SU-DHL-6 (cell line): ENCODE measurements at regions not wholly inside any gene's neighbourhood (a gene's known extent, or its start where the extent isn't known, plus 50 kb on each side); places are given as distances from the start of the nearest gene placed in this dataset.

Experiments
- H2AFZ ChIP-seq: fragments of 200-600 bp; sonication (generic); 2 replicates; pipeline ENCODE4 v1.6.1; 2014; ENCODE audit warnings: low read depth, mild to moderate bottlenecking, moderate library complexity, mixed read lengths, antibody characterized with exemption, low read length; ENCODE audit not compliant: severe bottlenecking
- H3F3A ChIP-seq: fragments of 200-600 bp; shearing (Covaris generic); 2 replicates; pipeline ENCODE4 v1.6.0; 2016; ENCODE audit warnings: antibody characterized with exemption, mild to moderate bottlenecking; ENCODE audit not compliant: insufficient read depth
- H3K27ac ChIP-seq: fragments of 200-600 bp; sonication (generic); 2 replicates; pipeline ENCODE4 v1.5.1; 2016; ENCODE audit warnings: low read depth, mild to moderate bottlenecking, low read length, moderate library complexity, mixed read lengths
- H3K27me3 ChIP-seq: fragments of 200-600 bp; sonication (generic), shearing (Covaris generic); 2 replicates; pipeline ENCODE4 v1.6.0; 2014; ENCODE audit warnings: mild to moderate bottlenecking, low read length
- H3K36me3 ChIP-seq: fragments of 200-600 bp; sonication (generic); 2 replicates; pipeline ENCODE4 v1.6.1; 2014; ENCODE audit warnings: mild to moderate bottlenecking, low read length, mixed read lengths
- H3K4me2 ChIP-seq: fragments of 300-600, 200-600 bp; shearing (Covaris generic), sonication (generic); 2 replicates; pipeline ENCODE4 v1.6.0; 2014; ENCODE audit warnings: low read length, low read depth, mild to moderate bottlenecking; ENCODE audit not compliant: poor library complexity, severe bottlenecking
- H3K4me3 ChIP-seq: fragments of 200-600 bp; sonication (generic); 2 replicates; pipeline ENCODE4 v1.5.1; 2014; ENCODE audit warnings: antibody characterized with exemption, low read length, mild to moderate bottlenecking, mixed read lengths; ENCODE audit not compliant: insufficient read depth, poor library complexity, severe bottlenecking
- H3K79me2 ChIP-seq: fragments of 200-600 bp; sonication (generic); 2 replicates; pipeline ENCODE4 v1.6.1; 2014; ENCODE audit warnings: mild to moderate bottlenecking, low read length, moderate library complexity; ENCODE audit not compliant: insufficient read depth
- H3K9ac ChIP-seq: fragments of 200-600 bp; sonication (generic); 2 replicates; pipeline ENCODE4 v1.7.0; 2014; ENCODE audit warnings: mild to moderate bottlenecking, low read length
- H3K9me2 ChIP-seq: fragments of 200-600 bp; sonication (generic); replicated peaks from 2 replicates; pipeline ENCODE4 v1.6.1; 2014; ENCODE audit warnings: low read length; ENCODE audit not compliant: insufficient read depth
- H3K9me3 ChIP-seq: fragments of 200-600 bp; sonication (generic); 2 replicates; pipeline ENCODE4 v1.6.1; 2014; ENCODE audit warnings: low read length, mixed read lengths; ENCODE audit not compliant: insufficient read depth
- H4K20me1 ChIP-seq: fragments of 200-600 bp; sonication (generic); 2 replicates; pipeline ENCODE4 v1.6.1; 2014; ENCODE audit warnings: low read depth, mild to moderate bottlenecking, antibody characterized with exemption, low read length, moderate library complexity, mixed read lengths
- EZH2phosphoT487 ChIP-seq: fragments of 200-600 bp; sonication (generic), shearing (Covaris generic); conservative IDR thresholded peaks from 2 replicates; pipeline ENCODE4 v1.6.1; 2018; ENCODE audit warnings: mild to moderate bottlenecking, antibody characterized with exemption, low read length, moderate library complexity, mixed read lengths
- TF ChIP-seq, protein P1 (sequence below): fragments of 200-600 bp; sonication (generic); IDR thresholded peaks from one replicate; pipeline ENCODE4 v1.5.1; 2017; ENCODE audit warnings: antibody characterized with exemption, mild to moderate bottlenecking, low read length, moderate library complexity; ENCODE audit not compliant: insufficient read depth, poor library complexity, severe bottlenecking

DNA sequence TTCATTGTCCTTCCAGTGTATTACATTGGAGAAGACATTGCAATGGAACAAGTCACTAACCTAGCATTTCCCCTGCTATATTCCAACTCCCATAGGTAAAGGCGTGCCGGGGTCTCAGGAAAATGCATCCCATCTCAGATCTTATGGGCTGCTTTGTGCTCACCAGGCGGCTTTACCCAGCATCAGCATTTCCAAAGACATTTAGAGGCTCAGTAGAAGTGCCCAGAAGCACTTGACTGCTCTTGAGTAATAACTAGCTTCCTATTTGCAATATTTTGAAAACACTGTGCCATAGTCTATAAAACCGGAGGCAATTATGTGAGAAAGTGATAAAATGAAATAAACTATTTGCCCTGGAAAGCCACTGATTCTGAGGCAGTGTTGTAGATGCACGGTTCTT lies 415.0 kb upstream of the NPVF start:
- Histone ChIP-seq H3K9me3 (no peaks in the 10 kb centered on the region), H2AFZ (no peak overlapping the region), H3K36me3 (no peaks in the 10 kb centered on the region), H3K4me3 (no peak overlapping the region), H3K79me2 (no peaks in the 10 kb centered on the region), H4K20me1 (no peaks in the 10 kb centered on the region), H3K4me2 (no peak overlapping the region), H3K27ac (no peak overlapping the region), H3K9ac (no peak overlapping the region), H3K9me2 (no peaks in the 10 kb centered on the region), H3K27me3 (no peaks in the 10 kb centered on the region), H3F3A (no peaks in the 10 kb centered on the region)
- no peak for TF ChIP-seq EZH2phosphoT487
- TF ChIP-seq, protein P1, sequence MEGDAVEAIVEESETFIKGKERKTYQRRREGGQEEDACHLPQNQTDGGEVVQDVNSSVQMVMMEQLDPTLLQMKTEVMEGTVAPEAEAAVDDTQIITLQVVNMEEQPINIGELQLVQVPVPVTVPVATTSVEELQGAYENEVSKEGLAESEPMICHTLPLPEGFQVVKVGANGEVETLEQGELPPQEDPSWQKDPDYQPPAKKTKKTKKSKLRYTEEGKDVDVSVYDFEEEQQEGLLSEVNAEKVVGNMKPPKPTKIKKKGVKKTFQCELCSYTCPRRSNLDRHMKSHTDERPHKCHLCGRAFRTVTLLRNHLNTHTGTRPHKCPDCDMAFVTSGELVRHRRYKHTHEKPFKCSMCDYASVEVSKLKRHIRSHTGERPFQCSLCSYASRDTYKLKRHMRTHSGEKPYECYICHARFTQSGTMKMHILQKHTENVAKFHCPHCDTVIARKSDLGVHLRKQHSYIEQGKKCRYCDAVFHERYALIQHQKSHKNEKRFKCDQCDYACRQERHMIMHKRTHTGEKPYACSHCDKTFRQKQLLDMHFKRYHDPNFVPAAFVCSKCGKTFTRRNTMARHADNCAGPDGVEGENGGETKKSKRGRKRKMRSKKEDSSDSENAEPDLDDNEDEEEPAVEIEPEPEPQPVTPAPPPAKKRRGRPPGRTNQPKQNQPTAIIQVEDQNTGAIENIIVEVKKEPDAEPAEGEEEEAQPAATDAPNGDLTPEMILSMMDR = no peak

DNA sequence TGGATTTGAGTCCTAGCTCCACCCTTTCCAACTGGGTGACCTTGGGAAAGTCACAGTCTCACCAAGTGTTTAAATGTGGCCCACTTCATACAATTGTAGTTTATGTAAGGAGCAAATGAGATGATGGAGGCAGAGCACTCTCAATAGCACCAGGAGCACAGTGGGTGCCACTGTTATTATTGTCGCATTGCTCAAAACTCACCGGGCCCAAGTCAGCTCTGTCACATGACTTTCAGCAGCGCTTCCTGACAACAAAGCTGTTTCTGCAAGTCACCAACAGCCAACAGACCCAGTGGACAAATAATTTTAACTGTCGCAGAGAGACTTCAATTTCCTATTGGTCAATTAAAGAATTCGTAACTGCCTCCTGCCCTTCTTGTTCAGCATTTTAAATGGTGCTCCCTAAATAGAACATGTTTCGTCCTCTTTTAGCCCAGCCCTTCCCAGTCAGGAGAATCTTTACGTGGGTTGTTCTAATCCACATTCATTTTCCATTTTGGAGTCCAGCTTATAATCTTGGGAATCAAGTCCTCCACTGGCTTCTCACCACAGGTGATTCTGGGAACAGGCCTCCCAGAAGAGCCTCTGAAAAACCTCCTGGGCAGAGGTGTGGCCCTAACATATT lies 415.6 kb upstream of the NPVF start:
- Histone ChIP-seq H4K20me1 (no peaks in the 10 kb centered on the region), H3K36me3 (no peaks in the 10 kb centered on the region), H3F3A (no peaks in the 10 kb centered on the region), H3K9me2 (no peaks in the 10 kb centered on the region), H3K9ac (no peak overlapping the region), H3K27ac (no peak overlapping the region), H2AFZ (no peak overlapping the region), H3K79me2 (no peaks in the 10 kb centered on the region), H3K9me3 (no peaks in the 10 kb centered on the region), H3K4me2 (no peak overlapping the region), H3K4me3 (no peak overlapping the region), H3K27me3 (no peaks in the 10 kb centered on the region)
- TF ChIP-seq, protein P1 = no peak
- TF ChIP-seq EZH2phosphoT487 = no peak

DNA sequence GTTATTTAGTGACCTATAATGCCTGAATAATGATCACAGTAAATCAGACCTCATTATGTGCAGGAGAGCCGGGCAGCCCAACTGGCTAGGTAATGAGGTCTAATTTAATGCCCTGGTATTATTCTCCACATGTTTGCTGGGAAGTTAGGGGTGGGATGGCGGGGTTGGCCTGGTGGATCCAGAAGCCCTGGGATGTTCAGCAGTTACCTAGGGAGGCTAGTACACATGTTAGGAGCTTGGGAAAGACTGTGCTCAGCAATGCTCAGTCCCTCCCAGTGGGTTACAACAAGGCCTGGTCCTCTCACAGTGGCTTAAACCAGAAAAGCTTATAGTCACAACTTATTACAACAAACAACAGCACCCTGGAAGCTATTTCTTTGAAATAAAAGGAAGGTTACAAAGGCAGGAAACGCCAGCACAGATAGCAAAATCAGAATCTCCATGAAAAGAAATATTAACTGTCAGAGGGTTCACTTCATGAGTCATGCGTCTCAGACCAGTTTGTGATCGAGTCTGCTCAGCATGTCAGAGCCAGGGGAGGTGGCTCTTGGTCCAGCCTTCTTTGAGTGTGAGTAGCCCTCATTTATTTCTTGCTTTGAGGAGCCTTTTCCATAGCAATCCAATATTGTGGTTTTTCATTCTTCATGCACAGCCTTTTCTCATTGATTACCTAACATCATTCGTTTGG lies 418.6 kb upstream of the NPVF start:
- Histone ChIP-seq H3K27ac (no peak overlapping the region), H3K4me3 (no peak overlapping the region), H3K9me2 (no peaks in the 10 kb centered on the region), H3K4me2 (no peak overlapping the region), H3K27me3 (no peaks in the 10 kb centered on the region), H2AFZ (no peak overlapping the region), H3K36me3 (no peaks in the 10 kb centered on the region), H3K79me2 (no peaks in the 10 kb centered on the region), H3K9ac (no peak overlapping the region), H3K9me3 (no peaks in the 10 kb centered on the region), H3F3A (no peaks in the 10 kb centered on the region), H4K20me1 (no peaks in the 10 kb centered on the region)
- no peak for TF ChIP-seq EZH2phosphoT487
- TF ChIP-seq, protein P1 = no peak
